ENCODE measurements at regions not wholly inside any gene's neighbourhood (a gene's known extent, or its start where the extent isn't known, plus 50 kb on each side); places are given as distances from the start of the nearest gene placed in this dataset.

DNA sequence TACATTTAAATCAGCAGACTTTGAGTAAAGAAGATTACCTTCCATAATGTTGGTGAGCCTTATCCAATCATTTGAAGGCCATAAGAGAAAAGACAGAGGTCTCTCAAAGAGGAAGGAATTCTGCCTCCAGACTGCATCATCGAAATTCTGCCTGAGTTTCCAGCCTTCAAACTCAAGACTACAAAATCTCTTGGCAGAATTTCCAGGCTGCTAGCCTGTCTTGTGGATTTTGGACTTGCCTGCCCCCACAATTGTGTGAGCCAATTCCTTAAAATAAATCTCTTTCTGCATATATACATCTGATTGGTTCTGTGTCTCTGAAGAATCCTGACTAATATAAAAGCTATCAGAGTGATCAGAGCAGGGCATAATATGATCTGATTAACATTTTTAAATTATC lies 216.6 kb upstream of the CPHXL start:
- ATAC-seq (ENCODE audit: low read depth) (no peak), DNase-seq (no peak)
- no peaks in the 10 kb centered on the region for H3K79me1 ChIP-seq (ENCODE audit: low read depth in 1 of 2, low read length in 2 of 2)
- no peaks in the 10 kb centered on the region for H3K9me1 ChIP-seq (ENCODE audit: insufficient read depth, low read length)
- no peaks in the 10 kb centered on the region for H3K9me3 ChIP-seq (ENCODE audit: control insufficient read depth, insufficient read depth, low read length)
- ChIA-PET POLR2A (ENCODE audit: unreplicated experiment) (no interaction called here), CTCF (no interaction called here)
- H3K27me3 ChIP-seq (ENCODE audit: control insufficient read depth, insufficient read depth, low read length): no peaks in the 10 kb centered on the region
- no peak overlapping the region for H2AK9ac ChIP-seq (replicated peaks; ENCODE audit: low read depth, low read length, poor library complexity)
- no peak overlapping the region for H4K91ac ChIP-seq (ENCODE audit: insufficient read depth, low read depth, low read length)
- no peak overlapping the region for H2BK15ac ChIP-seq (ENCODE audit: low read depth, low read length)
- H3K27ac ChIP-seq (ENCODE audit: insufficient read depth, low read length): no peak overlapping the region
- H2BK5ac ChIP-seq (ENCODE audit: low read depth, low read length, poor library complexity, severe bottlenecking): no peak overlapping the region
- H3K9ac ChIP-seq (ENCODE audit: low read depth, low read length): no peak overlapping the region
- dilution Hi-C loops (cut with HindIII; ENCODE audit: low sequenced_read_pairs, unreplicated experiment): no loop called here
- H3K4me2 ChIP-seq (ENCODE audit: low read depth, low read length): no peak overlapping the region
- in situ Hi-C loops (cut with MboI; ENCODE audit: low sequenced_read_pairs): no loop called here
- H4K20me1 ChIP-seq (ENCODE audit: insufficient read depth, low read length): no peaks in the 10 kb centered on the region
- H3K4me1 ChIP-seq (ENCODE audit: control insufficient read depth, insufficient read depth, low read length): no peaks in the 10 kb centered on the region; the same call in 1 of the 2 replicates
- no TSS peak for BruUV-seq (replicated peaks)
- H4K5ac ChIP-seq (ENCODE audit: low read depth, low read length): no peak overlapping the region
- intact Hi-C loops (cut with micrococcal nuclease): no loop called here
- H4K8ac ChIP-seq (ENCODE audit: low read depth in 2 of 2, low read length in 2 of 2): no peak overlapping the region
- H3K36me3 ChIP-seq (ENCODE audit: control insufficient read depth, insufficient read depth, low read length): no peaks in the 10 kb centered on the region
- H2AK5ac ChIP-seq (ENCODE audit: low read depth, low read length): no peak overlapping the region
- no peak overlapping the region for H2AFZ ChIP-seq (replicated peaks; ENCODE audit: low read length, poor library complexity)
- no peak overlapping the region for H2BK20ac ChIP-seq (ENCODE audit: low read depth, low read length)
- no peak overlapping the region for H3K4ac ChIP-seq (ENCODE audit: low read depth, low read length)
- no peak overlapping the region for H2BK120ac ChIP-seq (ENCODE audit: low read depth, low read length)
- TF ChIP-seq MAZ (IDR thresholded peaks at IDR 0.05; ENCODE audit: borderline replicate concordance, low read depth, low read length) (no peak), RCOR1 (IDR thresholded peaks at IDR 0.05; ENCODE audit: insufficient replicate concordance, low read length) (no peak)
- no CpG with 5 or more reads among the region's 1 CpG for WGBS, 2 experiments (ENCODE audit: extremely low coverage in 2 of 2, insufficient read length in 1 of 2)
- H3K4me3 ChIP-seq (ENCODE audit: insufficient read depth, low read depth, low read length): no peak overlapping the region
- no peak overlapping the region for H3K23ac ChIP-seq (ENCODE audit: low read depth, low read length)
- H3K14ac ChIP-seq (replicated peaks; ENCODE audit: low read depth, low read length): no peak overlapping the region
- H3K56ac ChIP-seq (ENCODE audit: extremely low read depth, insufficient read depth, low read length): no peak overlapping the region
- no peak overlapping the region for H3K18ac ChIP-seq (ENCODE audit: low read depth, low read length)

Measured in IMR-90 (cell line).